ENCODE measurements at regions not wholly inside any gene's neighbourhood (a gene's known extent, or its start where the extent isn't known, plus 50 kb on each side); places are given as distances from the start of the nearest gene placed in this dataset.

GRCh38 chr4:28548136-28548535 is 1687.5 kb downstream of the STIM2 start:
- no peak overlapping the region for H3K4me3 ChIP-seq (replicated peaks in 1 of 2; ENCODE audit: low read depth in 2 of 2, low read length in 2 of 2)
- TF ChIP-seq, protein P1, sequence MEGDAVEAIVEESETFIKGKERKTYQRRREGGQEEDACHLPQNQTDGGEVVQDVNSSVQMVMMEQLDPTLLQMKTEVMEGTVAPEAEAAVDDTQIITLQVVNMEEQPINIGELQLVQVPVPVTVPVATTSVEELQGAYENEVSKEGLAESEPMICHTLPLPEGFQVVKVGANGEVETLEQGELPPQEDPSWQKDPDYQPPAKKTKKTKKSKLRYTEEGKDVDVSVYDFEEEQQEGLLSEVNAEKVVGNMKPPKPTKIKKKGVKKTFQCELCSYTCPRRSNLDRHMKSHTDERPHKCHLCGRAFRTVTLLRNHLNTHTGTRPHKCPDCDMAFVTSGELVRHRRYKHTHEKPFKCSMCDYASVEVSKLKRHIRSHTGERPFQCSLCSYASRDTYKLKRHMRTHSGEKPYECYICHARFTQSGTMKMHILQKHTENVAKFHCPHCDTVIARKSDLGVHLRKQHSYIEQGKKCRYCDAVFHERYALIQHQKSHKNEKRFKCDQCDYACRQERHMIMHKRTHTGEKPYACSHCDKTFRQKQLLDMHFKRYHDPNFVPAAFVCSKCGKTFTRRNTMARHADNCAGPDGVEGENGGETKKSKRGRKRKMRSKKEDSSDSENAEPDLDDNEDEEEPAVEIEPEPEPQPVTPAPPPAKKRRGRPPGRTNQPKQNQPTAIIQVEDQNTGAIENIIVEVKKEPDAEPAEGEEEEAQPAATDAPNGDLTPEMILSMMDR (IDR thresholded peaks at IDR 0.05; ENCODE audit: low read depth, low read length) = no peak
- peak in 1 of 2 donors; percentile 35 for DNase-seq (ENCODE audit: low read depth in 2 of 2)

DNA sequence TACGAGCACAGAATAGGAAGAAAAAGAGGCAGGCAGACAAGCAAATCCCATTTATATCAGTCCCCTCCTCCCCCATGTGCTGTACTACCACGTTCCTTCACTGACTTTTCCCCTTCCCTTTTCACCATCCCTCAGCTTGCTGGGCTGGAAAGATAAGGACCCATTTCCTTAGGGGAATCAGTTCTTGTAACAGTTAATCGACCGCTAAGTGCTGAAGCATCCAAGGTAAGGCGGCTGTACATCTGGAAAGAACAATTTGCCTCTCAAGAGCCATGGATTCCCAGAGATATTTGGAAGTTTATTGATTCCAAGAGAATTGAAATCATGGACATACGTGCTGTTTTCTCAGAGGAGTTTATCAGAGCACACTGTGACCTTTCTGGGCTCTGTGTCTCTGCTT is 1688.0 kb downstream of the STIM2 start:
- TF ChIP-seq, protein P1 (IDR thresholded peaks at IDR 0.05; ENCODE audit: low read depth, low read length) = no peak
- H3K4me3 ChIP-seq (replicated peaks in 1 of 2; ENCODE audit: low read depth in 2 of 2, low read length in 2 of 2) = no peak overlapping the region
- DNase-seq (ENCODE audit: low read depth in 2 of 2) = peak in 1 of 2 donors; percentile 1

DNA sequence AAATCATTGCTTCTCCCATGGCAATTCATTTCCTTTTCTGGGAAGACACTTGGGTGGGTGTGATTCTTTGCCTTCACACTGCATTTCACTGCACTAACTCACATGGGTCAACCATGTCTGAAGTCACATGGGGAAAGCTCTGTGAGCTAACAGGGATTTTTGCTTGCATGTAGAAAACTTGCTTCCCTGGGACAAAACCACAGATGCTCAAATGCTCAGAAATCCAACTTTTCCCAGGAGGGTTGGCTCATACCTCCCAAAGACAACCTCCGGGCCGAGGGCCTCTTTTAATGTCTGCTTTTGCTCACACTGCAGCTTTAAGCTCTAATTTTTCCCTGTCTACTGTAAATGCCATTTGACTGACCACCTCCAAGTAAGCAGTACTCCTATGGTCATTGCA is 1695.2 kb downstream of the STIM2 start:
- H3K4me3 ChIP-seq (replicated peaks in 1 of 2; ENCODE audit: low read depth in 2 of 2, low read length in 2 of 2) = no peak overlapping the region
- TF ChIP-seq, protein P1 (IDR thresholded peaks at IDR 0.05; ENCODE audit: low read depth, low read length) = no peak
- peak; percentile 5 to 83 for DNase-seq (ENCODE audit: low read depth in 2 of 2)

- no peak overlapping the region for H3K4me3 ChIP-seq (replicated peaks in 1 of 2; ENCODE audit: low read depth in 2 of 2, low read length in 2 of 2)
- TF ChIP-seq, protein P1 (IDR thresholded peaks at IDR 0.05; ENCODE audit: low read depth, low read length) = no peak
- DNase-seq (ENCODE audit: low read depth in 2 of 2) = peak; percentile 1 to 93
These were observed 1697.1 kb downstream of the STIM2 start for GRCh38 chr4:28557755-28558154.

DNA sequence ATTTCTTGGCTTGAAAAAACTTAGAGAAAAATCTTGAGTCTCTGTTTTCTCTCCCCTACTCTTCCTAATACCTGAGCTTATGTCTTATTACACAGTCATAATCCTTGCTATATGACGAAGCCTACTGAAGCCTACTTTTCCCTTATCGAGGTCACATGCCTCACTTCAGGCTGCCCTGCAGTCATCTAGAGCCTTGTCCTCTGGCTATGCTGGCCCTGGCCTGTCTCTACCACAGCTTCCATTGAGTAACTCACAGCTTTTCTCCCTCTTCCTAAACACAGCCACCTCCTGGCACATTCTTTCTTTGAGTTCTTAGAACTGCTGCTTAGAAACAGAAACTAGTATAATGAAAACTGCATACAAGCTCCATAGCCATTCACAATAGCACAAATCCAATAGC is 1698.3 kb downstream of the STIM2 start:
- H3K4me3 ChIP-seq (replicated peaks in 1 of 2; ENCODE audit: low read depth in 2 of 2, low read length in 2 of 2) = no peak overlapping the region
- no peak for DNase-seq (ENCODE audit: low read depth in 2 of 2)

GRCh38 chr4:28562913-28563312 is 1702.3 kb downstream of the STIM2 start:
- H3K4me3 ChIP-seq (replicated peaks in 1 of 2; ENCODE audit: low read depth in 2 of 2, low read length in 2 of 2) = no peak overlapping the region
- TF ChIP-seq, protein P1 (IDR thresholded peaks at IDR 0.05; ENCODE audit: low read depth, low read length) = no peak
- no peak for DNase-seq (ENCODE audit: low read depth in 2 of 2)

More for the DNA sequence above, 1698.3 kb downstream of the STIM2 start:
- TF ChIP-seq, protein P1 (IDR thresholded peaks at IDR 0.05; ENCODE audit: low read depth, low read length) = no peak

DNA sequence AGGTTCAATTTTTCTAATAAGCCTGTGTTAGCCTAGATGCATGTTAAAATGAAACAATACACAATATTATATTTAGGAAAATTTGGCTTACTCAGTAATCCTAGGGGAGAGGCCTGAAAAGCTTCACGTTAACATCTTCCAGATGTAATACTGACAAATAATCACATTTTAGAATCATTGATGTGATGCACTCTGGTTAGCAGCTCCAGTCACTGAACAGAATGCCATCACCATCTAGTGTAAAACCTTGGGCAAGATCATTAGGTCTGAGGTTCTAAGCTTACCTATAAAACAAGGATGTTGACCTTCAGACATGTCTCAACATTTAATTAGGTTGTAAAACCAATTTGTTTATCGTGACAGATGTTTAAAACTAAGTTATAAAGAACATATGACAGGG is 1704.8 kb downstream of the STIM2 start:
- H3K4me3 ChIP-seq (replicated peaks in 1 of 2; ENCODE audit: low read depth in 2 of 2, low read length in 2 of 2) = no peak overlapping the region
- no peak for DNase-seq (ENCODE audit: low read depth in 2 of 2)
- TF ChIP-seq, protein P1 (IDR thresholded peaks at IDR 0.05; ENCODE audit: low read depth, low read length) = no peak

Data from cardiac fibroblast (primary cell).